K562 (cell line): ENCODE measurements at regions not wholly inside any gene's neighbourhood (a gene's known extent, or its start where the extent isn't known, plus 50 kb on each side); places are given as distances from the start of the nearest gene placed in this dataset.

Experiments used
- CCNT2 ChIP-seq: IDR thresholded peaks from 2 replicates; pipeline ENCODE4 v1.6.1; 2011; ENCODE audit warnings: borderline replicate concordance, low read depth, mild to moderate bottlenecking, moderate library complexity, mixed read lengths, low read length; ENCODE audit not compliant: insufficient read length; ENCODE audit errors: extremely low read depth
- CHD4 ChIP-seq: fragments of 200-600 bp; sonication (generic); IDR thresholded peaks from 3 replicates; pipeline ENCODE4 v1.6.1; 2012; ENCODE audit warnings: low read depth, mild to moderate bottlenecking, mixed read lengths, low read length, inconsistent platforms; ENCODE audit not compliant: insufficient read depth, insufficient replicate concordance, poor library complexity, severe bottlenecking
- ESRRA ChIP-seq: fragments of 450-650 bp; IDR thresholded peaks from 2 replicates; pipeline ENCODE4 v1.6.1; 2014; ENCODE audit warnings: low read depth, mild to moderate bottlenecking, moderate library complexity, borderline replicate concordance
- EZH2 ChIP-seq: IDR thresholded peaks from 2 replicates; pipeline ENCODE4 v1.6.1; 2012; ENCODE audit warnings: low read depth, mild to moderate bottlenecking, inconsistent platforms, low read length, borderline replicate concordance
- HDAC2 ChIP-seq: fragments of 450-650 bp; IDR thresholded peaks from 2 replicates; pipeline ENCODE4 v1.6.1; 2016; ENCODE audit warnings: mild to moderate bottlenecking
- NR2C2 ChIP-seq, 2 experiments: fragments of 200-800 bp in 1 of 2; sonication (Bioruptor generic) in 1 of 2; sonication (generic) in 1 of 2; formaldehyde crosslinking in 1 of 2; IDR thresholded peaks; 2 replicates each; pipeline versions ENCODE4 v1.6.1 to v1.8.0; 2016 to 2022; ENCODE audit warnings: mild to moderate bottlenecking in 1 of 2, missing compliant biosample characterization in 1 of 2, missing genetic modification characterization in 1 of 2, missing genetic modification reagents in 1 of 2
- POLR2AphosphoS5 ChIP-seq: IDR thresholded peaks from 2 replicates; pipeline ENCODE4 v1.6.1; 2011; ENCODE audit warnings: mild to moderate bottlenecking, low read depth, low read length, moderate library complexity; ENCODE audit not compliant: control insufficient read depth, insufficient read depth
- RAD21 ChIP-seq, 2 experiments: fragments of 250-450 bp in 1 of 2; fragments of 450-650 bp in 1 of 2; sonication (Bioruptor Pico) in 1 of 2; formaldehyde crosslinking in 1 of 2; IDR thresholded peaks in 1 of 2; conservative IDR thresholded peaks in 1 of 2; 2 replicates each; pipeline versions ENCODE4 v1.4.0 to v1.8.0; 2020 to 2022; ENCODE audit warnings: mild to moderate bottlenecking in 2 of 2, moderate library complexity in 1 of 2
- REST ChIP-seq, 2 experiments: fragments of 450-650 bp; formaldehyde crosslinking in 1 of 2; IDR thresholded peaks; 2 replicates each; pipeline versions ENCODE4 v1.4.0 to v1.6.1; 2014 to 2020; ENCODE audit warnings: mild to moderate bottlenecking in 2 of 2, borderline replicate concordance in 1 of 2, low read depth in 1 of 2
- SOX6 ChIP-seq: fragments of 450-650 bp; IDR thresholded peaks from 2 replicates; pipeline ENCODE4 v1.6.1; 2014; ENCODE audit warnings: mild to moderate bottlenecking
- THRA ChIP-seq: fragments of 450-650 bp; IDR thresholded peaks from 2 replicates; pipeline ENCODE4 v1.6.1; 2017; ENCODE audit warnings: mild to moderate bottlenecking, moderate library complexity
- ZBTB5 ChIP-seq: fragments of 450-650 bp; IDR thresholded peaks from 2 replicates; pipeline ENCODE4 v1.6.1; 2017; ENCODE audit warnings: antibody characterized with exemption
- ZFP91 ChIP-seq: sonication (generic); formaldehyde crosslinking; IDR thresholded peaks from 2 replicates; pipeline ENCODE4 v1.8.0; 2022; ENCODE audit warnings: mild to moderate bottlenecking, missing genetic modification reagents
- ZNF696 ChIP-seq: fragments of 250-450 bp; sonication (Bioruptor Pico); conservative IDR thresholded peaks from 2 replicates; pipeline ENCODE4 v1.4.0; 2020; ENCODE audit warnings: mild to moderate bottlenecking, moderate library complexity

- TF ChIP-seq NR2C2 (CRISPR knock-in tag; IDR thresholded peaks at IDR 0.05) = no peak
- no peak for TF ChIP-seq NR2C2 (tag; IDR thresholded peaks at IDR 0.05)
- TF ChIP-seq THRA = no peak
- no peak for TF ChIP-seq RAD21 (CRISPR knock-in tag; conservative IDR thresholded peaks at IDR 0.05 in 1 of 2, IDR thresholded peaks at IDR 0.05 in 1 of 2)
- no peak for TF ChIP-seq POLR2AphosphoS5
- no peak for TF ChIP-seq ESRRA
- TF ChIP-seq ZBTB5 = no peak
- TF ChIP-seq CCNT2 = no peak
- no peak for TF ChIP-seq ZFP91 (CRISPR knock-in tag)
- TF ChIP-seq REST (IDR thresholded peaks at IDR 0.05; ENCODE audit: borderline replicate concordance) = no peak
- TF ChIP-seq REST (CRISPR knock-in tag; IDR thresholded peaks at IDR 0.05; ENCODE audit: low read depth) = no peak
- no peak for TF ChIP-seq HDAC2
- TF ChIP-seq EZH2 = no peak
- no peak for TF ChIP-seq ZNF696 (CRISPR knock-in tag)
- no peak for TF ChIP-seq CHD4
- TF ChIP-seq SOX6 = no peak
Observed at GRCh38 chr1:233805786-233806185, 98.7 kb upstream of the SLC35F3 start.
